ENCODE measurements at regions not wholly inside any gene's neighbourhood (a gene's known extent, or its start where the extent isn't known, plus 50 kb on each side); places are given as distances from the start of the nearest gene placed in this dataset.

DNA sequence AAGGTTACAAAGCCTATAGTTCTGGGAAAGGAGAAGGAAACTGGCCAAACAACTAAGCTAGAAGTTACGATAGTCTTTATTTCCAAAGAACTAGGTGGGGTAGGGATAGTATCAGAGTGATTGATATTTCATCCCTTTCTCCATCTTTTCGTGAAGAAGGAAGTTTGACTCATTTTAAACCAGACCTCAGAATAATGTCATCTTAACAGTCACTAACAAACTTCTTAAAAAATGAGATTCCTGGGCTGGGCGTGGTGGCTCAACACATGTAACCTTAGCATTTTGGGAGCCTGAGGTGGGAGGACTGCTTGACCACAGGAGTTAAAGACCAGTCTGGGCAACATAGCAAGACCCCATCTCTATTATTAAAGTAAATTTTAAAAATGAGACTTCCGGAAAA, 69.4 kb downstream of the ARL4A start:
- H3K27ac ChIP-seq, result no peak overlapping the region
- TF ChIP-seq, protein P1, sequence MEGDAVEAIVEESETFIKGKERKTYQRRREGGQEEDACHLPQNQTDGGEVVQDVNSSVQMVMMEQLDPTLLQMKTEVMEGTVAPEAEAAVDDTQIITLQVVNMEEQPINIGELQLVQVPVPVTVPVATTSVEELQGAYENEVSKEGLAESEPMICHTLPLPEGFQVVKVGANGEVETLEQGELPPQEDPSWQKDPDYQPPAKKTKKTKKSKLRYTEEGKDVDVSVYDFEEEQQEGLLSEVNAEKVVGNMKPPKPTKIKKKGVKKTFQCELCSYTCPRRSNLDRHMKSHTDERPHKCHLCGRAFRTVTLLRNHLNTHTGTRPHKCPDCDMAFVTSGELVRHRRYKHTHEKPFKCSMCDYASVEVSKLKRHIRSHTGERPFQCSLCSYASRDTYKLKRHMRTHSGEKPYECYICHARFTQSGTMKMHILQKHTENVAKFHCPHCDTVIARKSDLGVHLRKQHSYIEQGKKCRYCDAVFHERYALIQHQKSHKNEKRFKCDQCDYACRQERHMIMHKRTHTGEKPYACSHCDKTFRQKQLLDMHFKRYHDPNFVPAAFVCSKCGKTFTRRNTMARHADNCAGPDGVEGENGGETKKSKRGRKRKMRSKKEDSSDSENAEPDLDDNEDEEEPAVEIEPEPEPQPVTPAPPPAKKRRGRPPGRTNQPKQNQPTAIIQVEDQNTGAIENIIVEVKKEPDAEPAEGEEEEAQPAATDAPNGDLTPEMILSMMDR (conservative IDR thresholded peaks at IDR 0.05), result no peak

DNA sequence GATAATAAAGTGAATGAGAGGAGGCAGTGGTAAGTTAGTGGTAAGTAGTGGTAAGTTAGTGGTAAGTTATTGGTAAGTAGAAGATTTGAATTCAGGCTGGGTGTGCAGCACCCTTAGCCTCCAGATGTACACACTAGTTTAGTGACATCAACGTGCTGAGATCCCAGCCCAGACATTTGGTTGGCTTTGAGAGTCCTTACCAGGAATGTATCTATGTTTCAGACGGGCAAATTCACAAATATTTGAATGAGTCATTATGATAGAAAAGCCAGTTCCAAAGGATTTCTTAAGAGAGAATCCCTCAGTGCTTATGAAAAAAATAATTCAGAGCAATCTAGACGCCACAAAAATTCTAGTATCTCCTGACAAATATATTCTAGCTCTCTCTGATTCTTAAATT, 70.0 kb downstream of the ARL4A start:
- TF ChIP-seq, protein P1 (conservative IDR thresholded peaks at IDR 0.05), result no peak
- no peak overlapping the region for H3K27ac ChIP-seq

DNA sequence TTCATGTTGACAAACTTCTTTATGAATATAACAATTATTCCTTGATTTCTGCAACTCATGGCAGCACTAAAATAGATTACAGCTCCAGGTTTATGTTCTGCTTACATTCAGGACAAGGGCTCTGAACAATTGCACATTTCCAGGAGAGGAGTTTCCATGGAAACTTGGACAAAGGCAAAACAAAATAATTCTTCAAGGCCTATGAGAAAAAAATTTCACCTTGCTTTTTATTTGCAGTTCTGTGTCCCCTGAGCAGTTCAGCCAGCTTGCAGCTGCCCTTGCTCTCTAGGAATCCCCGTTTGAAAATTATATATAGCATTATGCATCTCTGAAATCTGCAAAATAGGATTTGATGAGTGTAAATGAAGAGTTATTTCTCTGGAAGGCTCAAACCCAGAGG, 71.7 kb downstream of the ARL4A start:
- TF ChIP-seq, protein P1 (conservative IDR thresholded peaks at IDR 0.05), result no peak
- no peak overlapping the region for H3K27ac ChIP-seq

DNA sequence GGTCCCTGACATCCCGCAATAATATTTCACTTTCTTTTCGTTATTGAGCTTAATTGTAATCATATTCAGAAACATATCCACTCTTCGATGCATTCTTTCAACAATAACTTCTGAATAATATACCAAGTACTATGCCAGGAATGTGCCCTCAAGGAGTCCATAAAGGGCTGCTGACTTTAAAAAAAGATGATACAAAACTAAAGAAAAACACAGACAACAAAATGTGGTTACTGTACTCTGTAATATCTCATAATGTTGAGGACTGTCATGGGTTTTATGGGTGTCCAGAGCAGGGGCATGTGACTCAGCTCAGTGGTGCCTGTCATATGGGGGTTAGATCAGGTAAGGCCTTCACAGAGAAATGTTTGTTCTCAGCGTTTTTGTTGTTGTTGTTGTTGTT, 73.7 kb downstream of the ARL4A start:
- H3K27ac ChIP-seq, result no peak overlapping the region
- TF ChIP-seq, protein P1 (conservative IDR thresholded peaks at IDR 0.05), result no peak

DNA sequence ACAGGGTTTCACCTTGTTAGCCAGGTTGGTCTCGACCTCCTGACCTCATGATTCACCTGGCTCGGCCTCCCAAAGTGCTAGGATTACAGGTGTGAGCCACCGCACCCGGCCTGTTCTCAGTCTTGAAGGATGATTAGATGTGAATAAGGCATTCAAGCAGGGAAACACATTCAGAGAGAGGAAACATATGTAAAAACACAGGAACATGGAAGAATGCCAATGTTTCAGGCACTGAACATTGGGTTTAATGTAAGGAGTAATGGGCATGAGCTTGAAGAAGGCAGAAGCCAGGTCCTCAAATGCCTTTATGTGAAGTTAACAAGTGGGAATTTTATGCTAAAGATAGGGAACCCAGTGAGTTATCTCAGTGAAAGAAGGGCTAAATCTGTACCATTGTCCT, 74.3 kb downstream of the ARL4A start:
- TF ChIP-seq, protein P1 (conservative IDR thresholded peaks at IDR 0.05), result no peak
- H3K27ac ChIP-seq, result no peak overlapping the region

DNA sequence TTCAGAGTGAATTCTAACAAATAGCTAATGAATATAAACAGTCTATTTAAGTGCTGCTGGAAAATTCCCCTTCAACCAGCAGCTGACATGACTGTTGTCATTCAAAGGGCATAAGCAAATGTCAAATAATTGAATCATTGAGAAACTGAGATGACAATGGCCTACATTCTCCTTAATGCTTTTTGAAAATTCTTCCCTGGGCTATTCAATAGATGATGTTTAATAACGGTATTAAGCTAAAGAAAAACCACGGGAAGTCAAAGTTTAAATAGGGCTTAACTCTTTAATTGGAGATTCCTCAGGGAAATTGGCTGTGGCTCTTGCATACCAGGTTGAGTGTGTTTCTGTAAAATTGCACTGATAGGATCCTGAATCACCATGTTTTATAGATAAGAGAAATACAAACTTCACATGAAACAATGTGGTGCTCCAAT, 77.0 kb downstream of the ARL4A start:
- H3K27ac ChIP-seq, result no peak overlapping the region
- TF ChIP-seq, protein P1 (conservative IDR thresholded peaks at IDR 0.05), result no peak

DNA sequence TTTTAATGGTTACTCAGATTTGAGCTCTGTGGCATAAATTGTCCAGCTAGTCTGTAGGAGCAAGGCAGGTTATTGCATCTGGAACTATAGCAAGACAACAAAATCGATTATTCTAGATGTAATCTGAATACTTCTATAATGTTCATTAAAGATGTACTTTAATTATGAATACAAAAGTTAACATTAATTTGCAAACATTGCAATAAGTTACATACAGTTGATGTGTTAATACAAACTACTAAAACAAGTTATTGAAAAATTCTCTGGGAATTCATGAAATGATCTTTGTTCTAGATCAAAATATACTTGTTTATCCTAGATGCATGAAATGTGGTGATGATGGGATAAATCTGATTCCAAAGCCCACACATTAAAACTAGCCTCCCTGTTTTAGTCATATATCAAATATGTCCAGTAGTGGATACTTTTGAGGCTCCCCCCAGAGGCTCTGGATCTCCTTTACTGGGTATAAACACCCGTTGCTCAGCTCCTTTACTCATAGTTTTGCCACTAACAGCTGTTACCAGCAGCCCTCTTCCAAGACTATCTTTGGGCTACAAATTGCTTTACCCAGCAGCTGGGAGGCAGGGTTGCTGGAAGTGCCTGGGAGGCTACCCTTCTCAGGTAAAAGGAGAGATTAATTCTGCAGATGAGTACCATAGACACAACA, 78.1 kb downstream of the ARL4A start:
- TF ChIP-seq, protein P1 (conservative IDR thresholded peaks at IDR 0.05), result no peak
- no peak overlapping the region for H3K27ac ChIP-seq

Data from VCaP (cell line).